ENCODE measurements at regions not wholly inside any gene's neighbourhood (a gene's known extent, or its start where the extent isn't known, plus 50 kb on each side); places are given as distances from the start of the nearest gene placed in this dataset.

GRCh38 chr6:14814016-14814415, 431.9 kb upstream of the JARID2 start:
- TF ChIP-seq, protein P1, sequence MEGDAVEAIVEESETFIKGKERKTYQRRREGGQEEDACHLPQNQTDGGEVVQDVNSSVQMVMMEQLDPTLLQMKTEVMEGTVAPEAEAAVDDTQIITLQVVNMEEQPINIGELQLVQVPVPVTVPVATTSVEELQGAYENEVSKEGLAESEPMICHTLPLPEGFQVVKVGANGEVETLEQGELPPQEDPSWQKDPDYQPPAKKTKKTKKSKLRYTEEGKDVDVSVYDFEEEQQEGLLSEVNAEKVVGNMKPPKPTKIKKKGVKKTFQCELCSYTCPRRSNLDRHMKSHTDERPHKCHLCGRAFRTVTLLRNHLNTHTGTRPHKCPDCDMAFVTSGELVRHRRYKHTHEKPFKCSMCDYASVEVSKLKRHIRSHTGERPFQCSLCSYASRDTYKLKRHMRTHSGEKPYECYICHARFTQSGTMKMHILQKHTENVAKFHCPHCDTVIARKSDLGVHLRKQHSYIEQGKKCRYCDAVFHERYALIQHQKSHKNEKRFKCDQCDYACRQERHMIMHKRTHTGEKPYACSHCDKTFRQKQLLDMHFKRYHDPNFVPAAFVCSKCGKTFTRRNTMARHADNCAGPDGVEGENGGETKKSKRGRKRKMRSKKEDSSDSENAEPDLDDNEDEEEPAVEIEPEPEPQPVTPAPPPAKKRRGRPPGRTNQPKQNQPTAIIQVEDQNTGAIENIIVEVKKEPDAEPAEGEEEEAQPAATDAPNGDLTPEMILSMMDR (IDR thresholded peaks at IDR 0.05): no peak
- TF ChIP-seq POLR2A (IDR thresholded peaks at IDR 0.05) (no peak), EP300 (IDR thresholded peaks at IDR 0.05) (no peak), POLR2AphosphoS5 (IDR thresholded peaks at IDR 0.05) (no peak)
